TTC549 (cell line): ENCODE measurements at regions not wholly inside any gene's neighbourhood (a gene's known extent, or its start where the extent isn't known, plus 50 kb on each side); places are given as distances from the start of the nearest gene placed in this dataset.
"Not testable (repeated sequence)": the region's sequence is repeated elsewhere in the genome, so short reads cannot be mapped to it uniquely, and the experiment has no call there.

Source experiments
- FAIRE-seq: peaks from 2 replicates; lab custom pipeline; 2012; peaks lifted over from hg19 to GRCh38; lab: Jason Lieb, UNC

GRCh38 chr16:85278839-85279238 is 166.6 kb upstream of the CIBAR2 start:
- no peak for FAIRE-seq

DNA sequence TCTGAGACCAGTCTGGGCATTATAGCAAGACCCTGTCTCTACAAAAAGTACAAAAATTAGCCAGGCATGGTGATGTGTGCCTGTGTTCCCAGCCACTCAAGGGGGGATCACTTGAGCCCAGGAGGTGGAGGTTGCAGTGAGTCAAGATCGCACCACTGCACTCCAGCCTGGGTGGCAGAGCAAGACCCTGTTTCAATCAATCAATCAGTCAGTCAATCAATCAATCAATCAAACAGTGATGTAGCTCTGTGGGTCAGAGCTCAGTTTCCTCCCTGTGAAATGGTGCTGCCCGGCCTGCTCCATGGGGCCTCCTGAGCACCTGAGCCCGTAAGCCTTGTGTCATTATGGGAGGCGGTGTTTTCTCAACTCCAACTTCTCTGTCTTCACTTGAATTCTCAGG is 167.1 kb upstream of the CIBAR2 start:
- no peak for FAIRE-seq

GRCh38 chr16:85279825-85280545 is 167.7 kb upstream of the CIBAR2 start:
- FAIRE-seq: no peak

DNA sequence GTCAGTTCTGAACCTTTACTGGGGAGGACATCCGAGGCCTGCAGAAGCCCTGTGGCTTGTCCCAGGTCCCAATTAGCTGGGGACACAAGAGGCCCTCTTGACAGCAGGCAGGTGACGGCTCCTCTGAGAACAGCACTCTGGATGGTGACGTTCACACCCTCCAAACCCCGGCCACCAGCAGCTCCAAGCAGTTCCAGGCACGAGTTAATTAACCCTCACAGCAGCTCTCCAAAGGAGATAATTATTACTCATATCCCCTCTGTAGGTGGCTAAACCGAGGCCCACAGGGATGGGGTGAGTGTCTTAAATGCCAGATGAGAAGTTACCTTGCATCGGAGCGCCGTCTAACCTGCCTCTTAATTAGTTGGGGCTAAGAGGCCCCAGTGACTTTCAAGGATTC is 168.9 kb upstream of the CIBAR2 start:
- no peak for FAIRE-seq

DNA sequence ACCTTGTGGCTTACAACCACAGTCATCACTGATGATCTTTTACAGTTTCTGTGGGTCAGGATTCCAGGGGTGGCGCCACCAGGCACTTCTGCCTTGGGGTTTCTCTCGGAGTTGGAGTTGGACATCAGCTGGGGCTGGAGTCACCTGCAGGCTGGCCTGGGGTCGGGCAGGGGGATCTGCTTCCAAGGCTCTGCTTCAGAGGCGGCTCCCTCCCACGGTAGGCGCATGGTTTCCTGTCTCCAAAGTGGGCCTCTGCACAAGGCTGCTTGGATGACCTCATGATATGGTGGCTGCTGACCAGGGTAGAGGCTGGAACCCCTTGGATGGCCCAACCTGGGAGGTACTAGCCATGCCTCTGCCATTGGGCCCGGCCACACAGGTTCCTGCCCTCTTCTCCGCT is 170.6 kb upstream of the CIBAR2 start:
- FAIRE-seq: no peak

GRCh38 chr16:85283305-85284050 is 171.2 kb upstream of the CIBAR2 start:
- no peak for FAIRE-seq

- no peak for FAIRE-seq
These were observed 172.0 kb upstream of the CIBAR2 start for GRCh38 chr16:85284141-85284817.

DNA sequence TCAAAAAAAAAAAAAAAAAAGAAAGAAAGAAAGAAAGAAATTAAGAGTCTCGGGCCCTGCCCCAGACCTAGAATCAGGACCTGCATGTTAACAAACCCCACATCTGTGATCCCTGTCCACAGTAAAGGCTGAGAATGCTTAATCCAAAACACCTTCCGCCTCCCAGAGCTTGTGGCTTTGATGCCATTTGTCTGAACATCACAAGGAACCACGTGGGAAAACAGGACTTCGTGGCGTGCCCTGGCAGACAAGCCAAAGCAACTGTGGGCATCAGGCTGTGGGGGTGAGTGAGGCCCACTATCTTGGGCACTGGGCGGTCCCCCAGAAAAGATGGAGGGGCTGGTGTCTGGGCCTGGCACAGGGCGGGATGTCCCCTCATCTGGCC is 173.4 kb upstream of the CIBAR2 start:
- no peak for FAIRE-seq

DNA sequence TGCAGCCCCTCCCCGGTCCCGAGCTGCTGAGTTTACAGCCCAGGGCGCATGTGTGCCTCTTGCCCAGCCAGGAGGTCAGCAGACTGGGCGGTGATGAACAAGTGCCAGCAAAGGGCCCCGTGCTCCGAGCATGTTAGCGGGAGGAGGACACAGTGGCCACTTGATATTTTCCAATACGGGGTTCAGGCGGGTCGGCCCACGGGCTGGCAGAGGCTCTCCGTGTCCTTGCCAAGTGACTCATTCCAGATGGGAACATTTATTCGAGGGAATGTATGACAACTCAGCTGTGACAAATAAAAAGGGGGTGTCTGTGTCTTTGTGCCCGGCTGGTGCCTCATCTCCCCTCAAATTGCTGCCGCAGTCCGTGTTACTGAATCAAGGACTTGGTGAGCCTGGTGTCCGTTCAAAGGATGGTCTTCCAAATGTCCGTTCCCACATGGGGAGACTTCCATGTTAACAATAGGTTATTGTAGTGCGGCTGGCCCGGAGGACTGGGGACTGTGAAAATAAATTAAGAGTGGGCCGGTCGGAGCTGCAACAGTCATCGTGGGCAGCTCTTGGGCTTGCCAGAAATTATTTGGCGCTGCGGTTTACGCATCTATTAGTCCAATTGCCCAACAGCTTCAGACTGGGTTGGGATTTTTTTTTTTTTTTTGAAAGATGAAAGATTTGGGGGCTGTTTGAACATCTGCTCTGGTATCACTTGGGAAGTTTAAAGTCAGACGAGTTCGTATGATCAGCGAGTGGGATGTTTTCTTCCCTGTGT is 174.0 kb upstream of the CIBAR2 start:
- no peak for FAIRE-seq

- no peak for FAIRE-seq
These were observed 174.9 kb upstream of the CIBAR2 start for GRCh38 chr16:85286951-85287814.

DNA sequence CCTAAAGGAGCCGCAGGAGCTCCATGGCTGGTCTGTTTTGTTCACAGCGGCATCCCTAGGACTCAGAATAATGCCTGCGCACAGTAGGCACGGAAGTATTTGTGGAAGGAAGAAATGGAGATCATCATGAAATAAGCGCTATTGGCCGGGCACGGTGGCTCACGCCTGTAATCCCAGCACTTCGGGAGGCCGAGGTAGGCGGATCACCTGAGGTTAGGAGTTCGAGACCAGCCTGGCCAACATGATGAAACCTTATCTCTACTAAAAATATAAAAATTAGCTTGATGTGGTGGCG is 175.5 kb upstream of the CIBAR2 start:
- FAIRE-seq: not testable (repeated sequence)

DNA sequence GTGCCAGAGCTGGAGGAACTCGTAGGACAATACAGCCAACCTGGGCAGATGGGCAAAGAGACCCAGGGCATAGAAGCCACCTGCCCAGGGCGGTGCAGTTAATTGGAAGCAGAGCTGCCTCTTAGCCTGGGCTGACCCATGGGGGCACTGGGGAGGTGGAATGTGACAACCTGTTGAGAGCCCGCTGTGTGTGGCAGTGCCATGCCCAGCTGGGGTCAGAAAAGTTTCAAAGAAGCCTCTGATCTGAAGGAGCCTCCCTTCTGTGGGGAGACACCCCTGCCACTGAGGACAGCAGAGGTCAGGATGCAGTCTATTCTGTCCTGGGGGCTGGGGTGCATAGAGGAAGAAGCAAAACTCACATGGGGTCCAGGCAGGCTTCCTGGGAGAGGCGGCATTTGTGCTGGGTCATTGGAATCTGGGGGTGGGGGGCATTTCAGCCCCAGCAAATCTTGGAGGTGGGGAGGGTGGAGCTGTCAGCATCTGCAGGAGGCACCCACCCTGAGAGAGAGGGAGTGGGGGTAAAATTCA is 176.1 kb upstream of the CIBAR2 start:
- FAIRE-seq: no peak

GRCh38 chr16:85288869-85289660 is 176.8 kb upstream of the CIBAR2 start:
- FAIRE-seq: no peak

DNA sequence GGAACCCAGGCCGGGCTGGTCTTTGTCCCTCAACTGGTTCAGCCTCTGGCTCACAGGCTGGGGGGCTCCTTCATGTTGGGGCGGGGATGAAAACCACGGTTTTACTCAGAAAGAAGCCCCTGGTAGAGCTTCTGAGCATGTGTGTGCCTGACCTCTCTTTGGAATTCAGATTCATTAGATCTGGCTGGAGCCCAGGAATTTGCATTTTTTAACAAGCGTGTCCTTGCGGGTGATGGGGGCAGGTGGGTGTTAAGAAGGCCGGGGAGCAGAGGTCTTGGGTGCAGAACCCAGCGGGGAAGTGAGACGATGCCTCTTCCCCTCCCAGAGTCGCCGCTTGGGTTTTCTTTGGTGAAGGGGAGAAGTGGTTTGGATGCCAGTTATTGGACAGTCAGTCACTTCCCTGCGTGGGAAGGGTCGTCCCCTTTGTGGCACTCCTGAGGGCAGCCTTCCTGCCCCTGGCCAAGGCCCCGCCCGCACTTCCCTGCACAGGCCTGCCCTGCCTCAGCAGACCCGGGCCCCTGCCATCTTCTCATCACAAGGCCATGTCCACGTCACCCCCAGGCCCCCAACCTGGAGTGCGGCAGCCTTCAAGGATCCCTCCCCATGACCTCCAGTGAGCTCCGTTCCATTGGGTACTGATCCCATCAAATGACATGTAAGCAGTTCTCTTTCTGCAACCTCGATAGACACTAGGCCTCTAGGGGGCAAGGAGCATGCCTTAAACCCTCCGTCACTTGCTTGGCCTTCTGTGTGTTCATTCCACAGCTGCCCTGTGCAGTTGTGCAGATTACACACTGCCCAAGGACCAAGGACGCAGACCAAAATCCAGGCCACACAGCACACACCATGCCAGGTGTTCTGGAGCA is 177.7 kb upstream of the CIBAR2 start:
- FAIRE-seq: no peak

DNA sequence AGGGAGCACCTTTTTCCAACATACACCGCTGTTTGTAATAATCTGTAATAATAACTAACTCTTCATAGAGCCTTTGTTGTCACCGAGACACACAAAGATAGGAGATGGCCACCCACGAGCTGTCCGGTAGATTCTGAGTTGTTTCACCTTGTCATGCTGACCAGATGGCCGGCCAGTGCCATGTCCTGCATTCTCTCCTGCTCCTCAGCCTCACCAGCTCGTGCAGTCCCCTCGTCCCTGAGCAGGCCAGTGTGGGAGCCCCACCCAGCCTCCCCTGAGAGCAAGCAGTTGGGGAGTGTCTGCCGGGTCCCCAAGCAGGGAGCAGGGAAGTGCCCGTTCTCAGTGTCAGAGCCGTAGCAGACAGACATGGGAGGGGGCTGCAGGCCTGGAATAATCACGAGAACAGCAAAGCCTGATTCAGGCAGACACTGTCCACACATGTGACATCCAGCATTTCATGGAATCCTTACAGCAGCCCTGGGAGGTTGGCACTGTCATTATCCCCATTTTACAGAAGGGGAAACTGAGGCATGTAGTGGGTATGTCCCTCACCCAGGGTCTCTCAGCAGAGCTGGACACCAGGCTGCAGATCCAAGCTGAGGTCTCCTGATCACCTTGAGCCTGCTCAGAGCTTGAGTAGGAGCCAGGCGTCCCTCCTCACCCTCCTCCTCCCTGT is 178.5 kb upstream of the CIBAR2 start:
- no peak for FAIRE-seq

- FAIRE-seq: no peak
These were observed 179.3 kb upstream of the CIBAR2 start for GRCh38 chr16:85291302-85292148.

- no peak for FAIRE-seq
These were observed 181.2 kb upstream of the CIBAR2 start for GRCh38 chr16:85293458-85293857.
